ENCODE measurements at regions not wholly inside any gene's neighbourhood (a gene's known extent, or its start where the extent isn't known, plus 50 kb on each side); places are given as distances from the start of the nearest gene placed in this dataset.

- Histone ChIP-seq H3K36me3 (replicated peaks; ENCODE audit: insufficient read depth, low read depth) (no peaks in the 10 kb centered on the region), H3K27me3 (no peaks in the 10 kb centered on the region), H3K4me3 (no peak overlapping the region), H3K4me1 (ENCODE audit: insufficient read depth) (no peaks in the 10 kb centered on the region), H3K9me2 (replicated peaks; ENCODE audit: insufficient read depth) (no peaks in the 10 kb centered on the region), H3K9me3 (ENCODE audit: low read depth) (no peaks in the 10 kb centered on the region), H3K4me2 (no peak overlapping the region), H2AFZ (no peak overlapping the region), H3K27ac (no peak overlapping the region), H4K20me1 (ENCODE audit: insufficient read depth, poor library complexity, severe bottlenecking) (no peaks in the 10 kb centered on the region), H3K79me2 (no peaks in the 10 kb centered on the region)
- no peak for TF ChIP-seq EZH2 (IDR thresholded peaks at IDR 0.05; ENCODE audit: borderline replicate concordance)
- TF ChIP-seq CTCF (IDR thresholded peaks at IDR 0.05; ENCODE audit: poor library complexity), result no peak
- no peak for TF ChIP-seq EZH2phosphoT487 (IDR thresholded peaks at IDR 0.05; ENCODE audit: low read depth, severe bottlenecking, unreplicated experiment)
- no peak for DNase-seq (ENCODE audit: low spot score)
- WGBS (ENCODE audit: low lambda C conversion rate, missing lambda C conversion rate), result 57% methylated on average over 6 of the region's 6 CpGs
Measured at GRCh38 chr7:79723833-79724618, 270.6 kb upstream of the MAGI2 start.

- no peak for DNase-seq (ENCODE audit: low spot score)
- Histone ChIP-seq H2AFZ (no peak overlapping the region), H3K4me1 (ENCODE audit: insufficient read depth) (no peaks in the 10 kb centered on the region), H4K20me1 (ENCODE audit: insufficient read depth, poor library complexity, severe bottlenecking) (no peaks in the 10 kb centered on the region), H3K27ac (no peak overlapping the region), H3K4me3 (no peak overlapping the region), H3K9me3 (ENCODE audit: low read depth) (no peaks in the 10 kb centered on the region), H3K27me3 (no peaks in the 10 kb centered on the region), H3K36me3 (replicated peaks; ENCODE audit: insufficient read depth, low read depth) (no peaks in the 10 kb centered on the region), H3K4me2 (no peak overlapping the region), H3K79me2 (no peaks in the 10 kb centered on the region), H3K9me2 (replicated peaks; ENCODE audit: insufficient read depth) (no peaks in the 10 kb centered on the region)
- TF ChIP-seq EZH2phosphoT487 (IDR thresholded peaks at IDR 0.05; ENCODE audit: low read depth, severe bottlenecking, unreplicated experiment) (no peak), EZH2 (IDR thresholded peaks at IDR 0.05; ENCODE audit: borderline replicate concordance) (no peak), CTCF (IDR thresholded peaks at IDR 0.05; ENCODE audit: poor library complexity) (no peak)
Measured at GRCh38 chr7:79722217-79722616, 268.8 kb upstream of the MAGI2 start.

GRCh38 chr7:79719216-79719615 is 265.7 kb upstream of the MAGI2 start:
- Histone ChIP-seq H3K27ac (no peak overlapping the region), H2AFZ (no peak overlapping the region), H3K4me1 (ENCODE audit: insufficient read depth) (no peaks in the 10 kb centered on the region), H3K9me3 (ENCODE audit: low read depth) (no peaks in the 10 kb centered on the region), H3K79me2 (no peaks in the 10 kb centered on the region), H3K4me2 (no peak overlapping the region), H3K36me3 (replicated peaks; ENCODE audit: insufficient read depth, low read depth) (no peaks in the 10 kb centered on the region), H4K20me1 (ENCODE audit: insufficient read depth, poor library complexity, severe bottlenecking) (no peaks in the 10 kb centered on the region), H3K27me3 (no peaks in the 10 kb centered on the region), H3K4me3 (no peak overlapping the region), H3K9me2 (replicated peaks; ENCODE audit: insufficient read depth) (no peaks in the 10 kb centered on the region)
- WGBS (ENCODE audit: low lambda C conversion rate, missing lambda C conversion rate), result 94% methylated on average over 3 of the region's 3 CpGs
- no peak for TF ChIP-seq EZH2 (IDR thresholded peaks at IDR 0.05; ENCODE audit: borderline replicate concordance)
- TF ChIP-seq CTCF (IDR thresholded peaks at IDR 0.05; ENCODE audit: poor library complexity), result no peak
- TF ChIP-seq EZH2phosphoT487 (IDR thresholded peaks at IDR 0.05; ENCODE audit: low read depth, severe bottlenecking, unreplicated experiment), result no peak
- DNase-seq (ENCODE audit: low spot score), result no peak

Measured in hepatocyte (in vitro differentiated cells).